ENCODE measurements at regions not wholly inside any gene's neighbourhood (a gene's known extent, or its start where the extent isn't known, plus 50 kb on each side); places are given as distances from the start of the nearest gene placed in this dataset.
"Not testable (repeated sequence)": the region's sequence is repeated elsewhere in the genome, so short reads cannot be mapped to it uniquely, and the experiment has no call there.

- DNase-seq (ENCODE audit: low read depth), result no peak
These were observed 848.6 kb downstream of the PDCD6IP start for GRCh38 chr3:34646911-34647460.

DNA sequence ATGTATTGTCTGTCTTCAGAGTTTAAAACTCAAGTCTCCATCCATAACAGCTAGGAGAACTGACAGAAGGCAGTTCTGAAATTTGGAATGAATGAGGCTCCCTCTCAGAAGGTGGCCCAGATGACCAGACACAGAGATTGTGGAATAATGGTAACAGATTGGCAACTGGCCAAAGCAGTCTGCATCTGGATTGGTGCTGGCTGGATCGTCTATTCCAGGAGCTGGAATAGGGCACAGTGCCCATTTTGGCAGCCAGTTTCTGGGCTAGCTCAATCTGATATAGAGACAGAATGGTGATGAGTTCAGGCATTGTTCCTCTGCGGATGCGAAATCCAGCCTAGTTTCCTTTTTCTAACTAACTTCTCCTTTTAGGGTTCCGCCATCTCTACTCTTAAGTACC, 851.7 kb downstream of the PDCD6IP start:
- DNase-seq (ENCODE audit: low read depth), result no peak

- DNase-seq (ENCODE audit: low read depth), result no peak
These were observed 870.5 kb downstream of the PDCD6IP start for GRCh38 chr3:34668915-34669314.

DNA sequence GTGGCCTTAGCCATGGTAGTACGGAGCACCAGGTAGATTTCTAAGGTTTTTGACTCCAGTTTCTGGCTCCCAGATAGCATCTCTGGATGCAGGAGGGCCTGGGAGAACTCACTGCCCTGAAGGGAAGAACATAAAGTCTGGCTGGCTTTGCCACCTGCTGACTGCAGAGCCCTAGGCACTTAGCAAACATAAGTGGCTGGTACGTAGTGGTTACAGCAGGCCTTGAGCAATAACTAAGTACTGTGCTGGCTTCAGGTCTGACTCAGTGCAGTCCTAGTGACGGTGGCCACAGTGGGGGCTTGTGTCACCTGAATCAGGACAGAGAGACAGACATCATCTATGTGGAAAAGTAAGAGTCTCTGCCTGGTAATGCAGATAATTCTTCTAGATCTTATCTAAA, 871.1 kb downstream of the PDCD6IP start:
- no peak for DNase-seq (ENCODE audit: low read depth)

GRCh38 chr3:34675383-34676120, 877.1 kb downstream of the PDCD6IP start:
- no peak for DNase-seq (ENCODE audit: low read depth)

GRCh38 chr3:34676436-34676835, 878.0 kb downstream of the PDCD6IP start:
- DNase-seq (ENCODE audit: low read depth), result no peak

DNA sequence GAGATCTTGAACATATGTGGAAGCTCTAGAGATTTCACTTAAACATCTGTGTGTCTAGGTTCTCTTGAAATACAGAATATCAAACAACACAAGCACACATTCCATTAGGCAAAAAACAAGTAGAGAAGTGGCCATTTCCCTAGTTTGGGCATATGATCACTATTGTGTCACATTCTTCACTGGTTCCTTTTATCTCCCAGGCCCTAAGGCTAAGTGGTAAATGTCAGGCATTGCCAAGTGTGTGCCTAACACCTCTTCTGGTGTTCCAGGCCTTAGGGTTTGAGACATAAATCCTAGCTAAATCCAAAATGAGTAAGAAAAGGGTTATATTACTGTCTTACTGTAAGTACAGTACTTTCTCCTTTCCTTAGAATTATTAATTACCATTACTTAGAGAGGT, 880.1 kb downstream of the PDCD6IP start:
- DNase-seq (ENCODE audit: low read depth), result no peak

DNA sequence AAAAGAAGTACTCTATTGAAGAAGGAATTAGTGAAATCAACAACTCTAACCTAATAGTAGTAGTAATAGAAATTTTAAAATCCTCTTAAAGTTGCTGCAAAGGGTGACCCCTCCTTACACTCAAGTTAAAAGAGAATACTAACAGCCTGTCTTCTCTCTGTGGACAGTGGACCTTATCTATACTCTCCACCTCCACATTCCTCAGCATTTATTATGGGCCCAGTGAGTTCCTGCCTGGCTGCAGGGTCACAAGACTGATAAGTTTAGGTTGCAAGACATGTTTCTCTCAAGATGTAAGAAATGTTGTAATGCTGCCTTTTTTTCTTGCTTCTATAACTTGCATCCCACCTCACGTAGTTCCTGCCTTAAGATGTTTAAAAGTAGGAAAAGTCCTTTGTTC, 880.6 kb downstream of the PDCD6IP start:
- DNase-seq (ENCODE audit: low read depth), result not testable (repeated sequence)

DNA sequence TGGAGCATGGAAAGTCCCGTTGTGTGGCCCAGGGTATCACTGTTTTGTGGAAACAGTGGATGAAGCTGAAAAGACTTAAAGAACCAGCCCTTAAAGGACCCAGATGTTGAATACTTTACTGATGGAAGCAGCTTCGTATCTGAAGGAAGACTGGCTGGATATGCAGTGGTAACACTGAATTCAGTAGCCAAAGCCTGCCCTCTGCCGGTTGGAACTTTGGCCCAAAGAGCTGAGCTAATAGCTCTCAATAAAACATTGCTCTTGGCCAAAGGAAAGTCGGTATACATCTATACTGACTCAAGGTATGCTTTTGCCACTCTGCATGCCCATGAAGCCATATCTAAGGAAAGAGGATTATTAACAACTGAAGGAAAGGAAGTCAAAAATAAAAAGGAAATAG, 885.4 kb downstream of the PDCD6IP start:
- no peak for DNase-seq (ENCODE audit: low read depth)

GRCh38 chr3:34686541-34686940, 888.1 kb downstream of the PDCD6IP start:
- DNase-seq (ENCODE audit: low read depth), result no peak

DNA sequence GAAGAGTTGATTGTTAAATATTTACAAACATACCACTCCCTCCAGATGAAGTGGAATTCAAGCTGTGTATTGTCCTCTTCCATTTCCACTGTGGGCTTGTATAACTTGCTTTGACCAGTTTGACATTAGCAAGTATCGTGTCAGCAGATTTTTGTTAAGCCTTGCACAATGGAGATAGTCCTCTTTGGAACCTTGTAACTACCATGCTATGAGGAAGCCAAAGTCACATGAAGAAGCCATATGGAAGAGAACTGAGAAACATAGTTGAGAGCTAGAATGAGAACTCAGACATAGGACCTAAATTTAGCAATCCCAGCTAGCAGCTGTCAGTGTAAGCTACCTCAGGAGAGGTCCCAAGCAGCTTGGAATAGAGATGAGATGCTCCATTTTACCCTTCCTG, 889.2 kb downstream of the PDCD6IP start:
- DNase-seq (ENCODE audit: low read depth), result no peak

DNA sequence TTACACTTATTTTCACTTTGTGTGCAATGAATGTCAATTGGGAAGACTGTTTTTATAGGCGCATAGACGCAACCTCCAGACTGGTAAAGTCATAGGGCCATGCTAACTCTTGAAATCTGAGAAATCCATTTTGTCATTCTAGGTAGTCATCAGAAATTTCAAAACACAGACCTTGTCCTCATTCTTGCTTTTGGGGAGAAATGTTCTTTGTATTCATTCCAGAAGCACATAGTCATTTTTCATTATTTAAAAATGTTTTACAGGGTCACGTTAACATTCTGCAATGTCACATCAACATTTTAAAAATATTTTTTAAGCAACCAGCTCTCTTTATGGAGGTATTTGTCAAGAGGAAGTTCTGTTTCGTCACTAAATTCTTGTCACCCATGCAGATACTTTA, 898.4 kb downstream of the PDCD6IP start:
- no peak for DNase-seq (ENCODE audit: low read depth)

DNA sequence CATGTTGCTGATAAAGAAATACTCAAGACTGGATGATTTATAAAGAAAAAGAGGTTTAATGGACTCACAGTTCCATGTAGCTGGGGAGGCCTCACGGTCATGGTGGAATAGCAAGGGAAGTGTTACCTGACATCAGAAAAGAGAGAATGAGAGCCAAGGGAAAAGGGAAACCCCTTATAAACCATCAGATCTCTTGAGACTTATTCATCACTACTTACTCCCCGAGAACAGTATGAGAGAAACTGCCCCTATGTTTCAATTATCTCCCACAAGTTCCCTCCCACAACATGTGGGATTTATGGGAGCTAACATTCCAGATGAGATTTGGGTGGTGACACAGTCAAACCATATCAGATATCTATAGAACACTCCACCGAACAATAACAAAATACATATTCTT, 904.6 kb downstream of the PDCD6IP start:
- DNase-seq (ENCODE audit: low read depth), result no peak

GRCh38 chr3:34724916-34725499, 914.3 kb upstream of the ARPP21 start:
- DNase-seq (ENCODE audit: low read depth), result no peak

DNA sequence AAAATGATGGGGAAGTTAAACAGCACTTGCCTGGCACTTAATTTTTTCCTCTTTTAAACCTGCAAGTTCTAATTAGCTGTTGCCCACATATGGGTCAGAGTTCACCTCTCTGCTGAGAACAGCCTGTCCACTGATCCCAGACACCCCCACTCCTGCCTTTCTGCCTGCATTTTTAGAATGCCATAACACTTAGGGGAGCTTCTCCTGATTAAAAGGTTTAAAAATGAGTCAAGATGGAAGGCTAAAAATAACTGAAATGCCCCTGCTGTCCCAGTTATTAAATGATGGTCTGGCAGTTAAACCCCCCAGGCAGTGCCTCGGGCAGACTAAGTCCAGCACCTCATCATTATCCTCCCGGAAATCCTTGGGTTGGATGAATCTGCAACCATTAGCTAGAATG, 913.6 kb upstream of the ARPP21 start:
- no peak for DNase-seq (ENCODE audit: low read depth)

GRCh38 chr3:34727700-34728099, 911.6 kb upstream of the ARPP21 start:
- DNase-seq (ENCODE audit: low read depth), result no peak

GRCh38 chr3:34742151-34742550, 897.2 kb upstream of the ARPP21 start:
- no peak for DNase-seq (ENCODE audit: low read depth)

- DNase-seq (ENCODE audit: low read depth), result no peak
These were observed 880.6 kb upstream of the ARPP21 start for GRCh38 chr3:34758630-34759261.

DNA sequence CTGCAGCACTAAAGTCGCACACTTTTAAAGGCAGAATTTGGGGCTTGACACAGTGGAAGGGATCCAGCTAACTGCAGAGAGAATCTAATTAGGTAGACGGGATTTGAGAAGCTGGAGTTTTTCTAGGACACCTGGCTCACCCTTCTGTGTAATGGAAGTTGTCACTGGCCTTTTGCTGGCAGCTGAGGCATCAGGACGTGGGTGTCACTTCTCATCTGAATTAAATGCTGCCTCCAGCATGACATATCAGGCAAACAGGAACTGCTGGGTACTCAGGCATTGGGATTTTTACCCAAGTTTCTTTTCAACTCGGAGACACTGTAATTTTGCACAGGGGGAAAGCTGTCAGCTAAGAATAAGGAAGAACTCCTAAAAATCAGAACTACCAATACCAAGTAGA, 861.9 kb upstream of the ARPP21 start:
- DNase-seq (ENCODE audit: low read depth), result no peak

DNA sequence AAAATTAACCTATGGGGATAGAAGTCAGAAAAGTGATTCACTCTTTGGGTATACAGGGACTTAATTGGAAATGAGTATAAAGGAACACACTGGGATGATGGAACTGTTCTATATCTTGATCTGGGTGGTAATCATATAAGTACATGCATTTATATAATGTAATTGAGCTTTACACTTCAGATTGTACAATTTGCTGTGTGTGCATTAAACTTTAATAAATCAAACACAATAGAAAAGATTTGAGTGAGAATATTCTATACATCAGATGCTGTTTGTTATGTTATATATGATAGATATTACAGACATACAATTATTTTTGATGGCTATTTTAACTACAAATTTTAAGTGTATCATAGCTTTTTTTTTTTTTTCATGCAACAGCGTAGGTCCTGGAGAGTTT, 860.2 kb upstream of the ARPP21 start:
- DNase-seq (ENCODE audit: low read depth), result no peak

DNA sequence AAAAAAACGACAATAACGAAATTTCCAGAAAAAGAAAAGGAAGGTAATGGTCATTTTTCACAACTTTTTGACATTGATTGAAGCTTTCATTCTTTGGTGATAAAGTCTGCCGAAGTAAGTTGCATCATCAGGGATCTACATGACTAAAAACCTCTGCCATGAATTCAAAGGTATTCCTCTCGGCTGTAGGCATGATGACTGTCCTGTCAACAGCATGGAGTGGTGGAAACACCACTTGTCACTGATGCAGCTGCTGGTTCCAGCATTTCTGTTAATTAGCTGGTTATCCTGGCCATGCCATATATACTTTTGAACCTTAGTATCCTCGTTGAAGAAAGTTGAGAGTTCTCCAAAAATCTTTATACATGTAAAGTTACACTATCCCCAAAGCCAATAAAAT, 859.0 kb upstream of the ARPP21 start:
- no peak for DNase-seq (ENCODE audit: low read depth)

DNA sequence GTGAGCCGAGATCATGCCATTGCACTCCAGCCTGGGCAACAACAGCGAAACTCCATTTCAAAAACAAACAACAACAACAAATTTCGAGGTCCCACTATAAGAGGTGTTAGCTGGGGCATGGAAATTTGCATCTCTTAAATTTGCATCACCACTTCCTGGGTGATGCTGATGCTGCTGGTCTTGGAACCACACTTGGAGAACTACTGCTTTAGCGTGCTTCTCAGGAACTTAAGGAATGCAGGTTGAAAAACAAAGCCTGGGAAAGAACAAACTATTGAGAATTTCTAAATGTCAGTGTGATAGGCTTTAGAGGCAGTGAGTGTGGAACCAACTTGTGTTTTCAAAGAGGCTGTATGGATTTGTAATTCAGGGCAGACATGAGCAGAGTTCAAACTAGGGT, 858.4 kb upstream of the ARPP21 start:
- no peak for DNase-seq (ENCODE audit: low read depth)

DNA sequence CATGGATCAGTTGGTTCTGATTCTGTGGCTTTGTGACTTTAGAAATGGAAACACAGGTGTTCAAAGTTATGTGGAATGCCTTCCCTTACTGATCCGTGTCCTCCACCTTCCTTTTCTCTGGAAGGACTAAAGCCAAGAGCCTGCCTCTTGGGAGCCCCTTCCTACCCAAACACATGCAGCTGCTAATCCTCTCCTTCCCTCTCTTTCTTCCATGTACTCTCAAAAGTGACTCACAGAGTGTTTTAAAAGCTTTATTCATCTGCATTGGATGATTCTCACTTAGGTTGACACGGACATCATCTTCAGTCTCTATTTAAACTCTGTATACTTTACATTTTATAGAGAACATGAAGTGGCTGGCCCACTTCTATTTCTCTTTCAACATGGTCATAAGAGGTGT, 856.5 kb upstream of the ARPP21 start:
- no peak for DNase-seq (ENCODE audit: low read depth)
